ENCODE measurements at regions not wholly inside any gene's neighbourhood (a gene's known extent, or its start where the extent isn't known, plus 50 kb on each side); places are given as distances from the start of the nearest gene placed in this dataset.

DNA sequence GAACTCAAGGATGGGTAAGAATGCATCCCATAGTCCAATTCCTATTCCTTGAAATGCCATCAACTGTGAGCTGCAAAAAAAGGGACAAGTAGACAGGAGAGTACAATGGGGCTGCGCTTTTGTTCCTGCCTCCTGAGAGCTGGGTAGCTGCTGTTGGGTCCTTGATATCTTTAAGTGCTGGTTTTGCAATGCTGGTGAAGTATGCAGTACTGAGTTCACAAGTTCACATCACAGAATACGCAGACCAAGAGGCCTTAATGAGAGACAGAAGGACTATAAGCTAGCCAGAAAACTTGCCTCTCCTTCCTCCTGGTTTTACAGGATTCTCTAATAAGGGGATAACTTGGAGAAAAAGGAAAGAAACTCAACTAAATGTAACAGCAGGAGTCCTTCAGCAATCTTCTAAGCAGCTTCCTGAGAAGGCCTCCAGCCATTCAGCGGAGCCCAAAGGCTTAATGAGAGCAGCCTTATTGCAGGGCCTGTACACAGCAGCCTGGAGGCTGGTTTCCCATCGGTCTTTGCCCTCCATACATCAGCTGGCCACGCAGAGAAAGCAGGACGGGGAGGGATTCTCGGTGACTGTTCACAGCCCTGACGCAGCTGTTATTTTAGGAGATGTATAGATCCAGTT, 293.1 kb downstream of the CDCA7 start:
- Mint-ChIP-seq H3K36me3 (ENCODE audit: low read depth, unreplicated experiment) (no peaks in the 10 kb centered on the region), H3K4me3 (ENCODE audit: unreplicated experiment) (no peak overlapping the region), H3K4me1 (ENCODE audit: unreplicated experiment) (no peaks in the 10 kb centered on the region), H3K27me3 (ENCODE audit: unreplicated experiment) (no peaks in the 10 kb centered on the region), H3K27ac (ENCODE audit: unreplicated experiment) (no peak overlapping the region), H3K9me3 (ENCODE audit: unreplicated experiment) (no peaks in the 10 kb centered on the region)
- TF ChIP-seq, protein P1, sequence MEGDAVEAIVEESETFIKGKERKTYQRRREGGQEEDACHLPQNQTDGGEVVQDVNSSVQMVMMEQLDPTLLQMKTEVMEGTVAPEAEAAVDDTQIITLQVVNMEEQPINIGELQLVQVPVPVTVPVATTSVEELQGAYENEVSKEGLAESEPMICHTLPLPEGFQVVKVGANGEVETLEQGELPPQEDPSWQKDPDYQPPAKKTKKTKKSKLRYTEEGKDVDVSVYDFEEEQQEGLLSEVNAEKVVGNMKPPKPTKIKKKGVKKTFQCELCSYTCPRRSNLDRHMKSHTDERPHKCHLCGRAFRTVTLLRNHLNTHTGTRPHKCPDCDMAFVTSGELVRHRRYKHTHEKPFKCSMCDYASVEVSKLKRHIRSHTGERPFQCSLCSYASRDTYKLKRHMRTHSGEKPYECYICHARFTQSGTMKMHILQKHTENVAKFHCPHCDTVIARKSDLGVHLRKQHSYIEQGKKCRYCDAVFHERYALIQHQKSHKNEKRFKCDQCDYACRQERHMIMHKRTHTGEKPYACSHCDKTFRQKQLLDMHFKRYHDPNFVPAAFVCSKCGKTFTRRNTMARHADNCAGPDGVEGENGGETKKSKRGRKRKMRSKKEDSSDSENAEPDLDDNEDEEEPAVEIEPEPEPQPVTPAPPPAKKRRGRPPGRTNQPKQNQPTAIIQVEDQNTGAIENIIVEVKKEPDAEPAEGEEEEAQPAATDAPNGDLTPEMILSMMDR (IDR thresholded peaks at IDR 0.05; ENCODE audit: unreplicated experiment) = no peak
- DNase-seq (ENCODE audit: low spot score) = no peak

DNA sequence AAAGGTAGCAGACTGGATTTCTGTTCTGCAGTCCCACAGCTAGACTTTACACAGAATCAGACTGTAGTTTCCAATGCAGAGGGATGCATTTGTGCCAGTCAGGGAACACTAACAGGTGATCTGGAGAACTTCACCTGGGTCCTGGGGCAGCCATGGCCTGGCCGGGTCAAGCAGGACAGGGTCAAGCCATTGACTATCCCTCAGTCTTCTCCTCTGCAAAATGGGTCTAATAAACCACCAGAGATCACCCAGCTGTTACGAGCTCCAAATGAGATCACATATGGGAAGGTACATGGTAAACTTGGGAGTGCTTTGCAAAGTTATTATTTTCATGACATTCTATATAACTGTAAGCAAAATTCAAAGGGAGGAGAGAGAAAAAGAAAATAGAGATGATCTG, 294.1 kb downstream of the CDCA7 start:
- H3K4me3 Mint-ChIP-seq (ENCODE audit: unreplicated experiment) = no peak overlapping the region
- no peaks in the 10 kb centered on the region for H3K9me3 Mint-ChIP-seq (ENCODE audit: unreplicated experiment)
- H3K36me3 Mint-ChIP-seq (ENCODE audit: low read depth, unreplicated experiment) = no peaks in the 10 kb centered on the region
- TF ChIP-seq, protein P1 (IDR thresholded peaks at IDR 0.05; ENCODE audit: unreplicated experiment) = no peak
- H3K27me3 Mint-ChIP-seq (ENCODE audit: unreplicated experiment) = no peaks in the 10 kb centered on the region
- H3K4me1 Mint-ChIP-seq (ENCODE audit: unreplicated experiment) = no peaks in the 10 kb centered on the region
- no peak overlapping the region for H3K27ac Mint-ChIP-seq (ENCODE audit: unreplicated experiment)
- DNase-seq (ENCODE audit: low spot score) = no peak

DNA sequence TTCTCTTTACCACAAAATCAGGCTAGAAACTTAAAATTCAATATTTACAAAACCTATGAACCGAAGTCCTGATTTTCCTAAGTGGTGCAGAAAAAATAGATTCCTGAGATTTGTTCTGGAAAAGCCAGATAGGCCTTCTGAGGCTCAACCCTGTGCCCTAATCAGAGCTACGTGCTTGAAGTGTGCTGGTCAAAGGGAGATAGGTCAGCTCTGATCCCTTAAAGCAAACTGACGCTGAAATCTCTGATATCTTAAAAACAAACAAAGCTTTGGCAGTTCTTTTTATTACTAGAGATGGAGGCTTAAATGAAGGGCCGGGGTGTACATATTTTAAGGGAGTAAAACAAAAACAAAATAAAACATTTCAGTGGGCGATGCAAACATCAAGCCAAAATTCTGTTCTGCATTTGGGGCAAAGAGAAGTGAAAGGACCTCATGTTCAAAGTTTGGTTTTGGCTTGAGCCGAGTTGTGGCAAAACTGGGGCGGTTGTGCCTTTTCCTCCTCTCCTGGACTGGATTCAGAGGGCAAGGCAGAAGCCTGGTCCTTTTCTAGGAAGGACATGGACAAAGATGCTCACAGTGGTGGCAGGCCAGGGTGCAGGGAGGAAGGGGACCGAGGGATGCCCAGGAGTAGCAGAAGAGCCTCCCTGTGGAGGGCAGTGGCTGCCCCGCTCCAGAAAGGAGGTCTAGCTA, 295.0 kb downstream of the CDCA7 start:
- no peak overlapping the region for H3K4me3 Mint-ChIP-seq (ENCODE audit: unreplicated experiment)
- no peak overlapping the region for H3K27ac Mint-ChIP-seq (ENCODE audit: unreplicated experiment)
- no peaks in the 10 kb centered on the region for H3K36me3 Mint-ChIP-seq (ENCODE audit: low read depth, unreplicated experiment)
- DNase-seq (ENCODE audit: low spot score) = no peak
- H3K4me1 Mint-ChIP-seq (ENCODE audit: unreplicated experiment) = no peaks in the 10 kb centered on the region
- H3K9me3 Mint-ChIP-seq (ENCODE audit: unreplicated experiment) = no peaks in the 10 kb centered on the region
- TF ChIP-seq, protein P1 (IDR thresholded peaks at IDR 0.05; ENCODE audit: unreplicated experiment) = no peak
- H3K27me3 Mint-ChIP-seq (ENCODE audit: unreplicated experiment) = no peaks in the 10 kb centered on the region

DNA sequence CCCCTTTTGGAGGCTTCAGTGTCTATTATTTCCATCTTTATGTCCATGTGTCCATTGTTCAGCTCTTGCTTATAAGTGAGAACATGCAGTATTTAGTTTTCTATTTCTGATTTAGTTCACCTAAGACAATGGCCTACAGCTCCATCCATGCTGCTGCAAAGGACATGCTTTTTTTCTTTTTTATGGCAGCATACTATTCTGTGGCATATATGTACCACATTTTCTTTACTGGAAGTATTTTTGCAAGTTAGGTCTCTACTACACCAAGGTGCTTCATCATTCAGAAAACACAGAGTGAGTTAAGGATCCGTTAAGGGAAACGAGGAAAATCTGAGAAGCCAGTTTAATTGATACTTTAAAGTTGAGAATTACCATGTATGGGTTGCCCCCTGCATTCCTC, 297.2 kb downstream of the CDCA7 start:
- H3K36me3 Mint-ChIP-seq (ENCODE audit: low read depth, unreplicated experiment) = no peaks in the 10 kb centered on the region
- H3K27me3 Mint-ChIP-seq (ENCODE audit: unreplicated experiment) = peaks cover under 1% of the 10 kb centered on the region
- TF ChIP-seq, protein P1 (IDR thresholded peaks at IDR 0.05; ENCODE audit: unreplicated experiment) = no peak
- no peaks in the 10 kb centered on the region for H3K9me3 Mint-ChIP-seq (ENCODE audit: unreplicated experiment)
- no peaks in the 10 kb centered on the region for H3K4me1 Mint-ChIP-seq (ENCODE audit: unreplicated experiment)
- no peak overlapping the region for H3K4me3 Mint-ChIP-seq (ENCODE audit: unreplicated experiment)
- H3K27ac Mint-ChIP-seq (ENCODE audit: unreplicated experiment) = no peak overlapping the region
- no peak for DNase-seq (ENCODE audit: low spot score)

DNA sequence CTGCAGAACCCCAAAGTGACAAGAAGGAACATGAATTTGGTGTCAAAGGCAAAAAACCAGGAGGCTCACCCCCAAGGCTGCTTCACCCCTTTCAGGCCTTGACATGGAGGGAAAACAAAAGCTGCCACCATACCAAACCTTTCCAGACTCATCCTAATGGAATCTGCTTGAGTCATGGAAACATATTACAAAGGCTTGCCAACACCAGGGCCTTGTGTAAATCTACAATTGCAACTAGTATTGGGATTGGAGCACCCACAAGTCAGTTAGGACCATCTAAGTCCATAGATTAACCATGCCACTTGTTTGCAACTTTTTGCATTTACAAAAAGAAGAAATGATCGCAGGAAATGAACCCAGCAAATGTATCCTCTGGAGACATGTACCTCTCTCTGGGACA, 297.6 kb downstream of the CDCA7 start:
- TF ChIP-seq, protein P1 (IDR thresholded peaks at IDR 0.05; ENCODE audit: unreplicated experiment) = no peak
- Mint-ChIP-seq H3K27ac (ENCODE audit: unreplicated experiment) (no peak overlapping the region), H3K9me3 (ENCODE audit: unreplicated experiment) (no peaks in the 10 kb centered on the region), H3K27me3 (ENCODE audit: unreplicated experiment) (peaks cover 1% of the 10 kb centered on the region), H3K4me3 (ENCODE audit: unreplicated experiment) (no peak overlapping the region), H3K36me3 (ENCODE audit: low read depth, unreplicated experiment) (no peaks in the 10 kb centered on the region), H3K4me1 (ENCODE audit: unreplicated experiment) (no peaks in the 10 kb centered on the region)
- DNase-seq (ENCODE audit: low spot score) = no peak

Measured in endothelial cell (in vitro differentiated cells).